Stimulated activated CD8-positive, alpha-beta memory T cell treated with anti-CD3 and anti-CD28 coated beads, Interleukin-4, amount 100 ng/mL, for 24 hours (primary cell): ENCODE measurements at regions not wholly inside any gene's neighbourhood (a gene's known extent, or its start where the extent isn't known, plus 50 kb on each side); places are given as distances from the start of the nearest gene placed in this dataset.

Experiments
- DNase-seq: peaks from one replicate; pipeline ENCODE4 v3.0.0-alpha.2; 2020; ENCODE audit warnings: low read depth

DNA sequence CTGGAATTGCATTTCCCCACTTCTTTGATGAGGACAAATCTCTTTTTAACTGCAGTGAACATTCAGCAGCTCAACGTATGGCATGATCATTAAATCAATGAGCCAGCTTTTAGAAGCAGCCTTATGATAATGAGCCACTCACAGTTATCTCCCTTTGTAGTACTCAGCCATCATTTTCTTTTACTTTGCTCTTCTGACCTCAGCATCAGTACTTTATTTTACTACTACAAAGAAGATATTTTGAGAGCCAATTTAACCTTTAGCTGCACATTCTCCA is 250.0 kb upstream of the CLEC14A start:
- no peak for DNase-seq

DNA sequence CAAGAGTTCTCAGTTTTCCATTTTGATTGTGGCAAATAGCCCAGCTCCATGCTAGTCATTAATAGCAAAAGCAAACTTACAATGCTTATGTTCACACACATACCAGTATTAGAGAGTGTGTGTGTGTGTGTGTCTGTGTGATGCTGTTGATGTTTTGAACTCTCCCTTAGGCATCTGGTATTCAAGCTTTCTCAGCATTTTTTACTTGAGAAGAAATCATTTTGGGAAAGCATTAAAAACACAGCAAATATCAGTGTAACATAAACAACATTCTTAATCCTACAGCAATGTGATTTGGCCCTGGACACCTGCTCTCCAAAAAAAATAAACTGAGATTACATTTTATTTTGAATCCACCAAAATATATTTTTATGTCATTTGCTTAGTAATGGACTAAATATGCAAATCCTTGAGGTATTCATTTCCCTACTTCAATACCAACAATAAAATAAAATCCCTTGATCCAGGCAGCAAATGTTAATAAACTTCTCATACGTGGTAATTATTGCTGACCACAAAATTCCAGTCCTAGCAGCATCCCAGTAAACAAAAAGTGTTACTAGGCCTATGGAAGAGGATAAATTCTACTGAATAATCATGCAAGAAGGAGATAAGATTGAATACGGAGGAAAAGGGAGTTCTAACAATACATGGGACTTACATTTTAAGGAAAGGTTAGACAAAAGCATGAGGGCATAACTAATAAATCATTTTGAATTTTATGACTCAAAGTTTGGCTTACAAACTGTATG is 249.5 kb upstream of the CLEC14A start:
- DNase-seq, result no peak

DNA sequence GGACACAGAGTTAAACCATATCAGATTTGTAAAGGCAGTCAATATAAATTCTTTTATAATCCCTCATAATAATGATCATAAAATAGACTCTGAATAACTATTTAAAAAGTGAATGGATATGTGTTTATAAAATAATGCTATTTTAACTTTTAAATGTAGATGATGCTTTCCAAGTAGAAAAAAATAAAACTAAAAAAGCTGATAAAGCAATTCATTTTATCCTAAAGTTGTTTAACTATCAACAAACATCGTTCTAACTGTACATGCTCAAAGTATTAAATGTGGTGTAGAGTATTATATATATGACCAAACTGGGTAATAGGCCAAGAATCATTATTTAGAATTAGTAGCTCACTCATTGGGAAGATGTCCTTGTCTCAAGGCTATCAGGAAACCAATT is 248.3 kb upstream of the CLEC14A start:
- no peak for DNase-seq

DNA sequence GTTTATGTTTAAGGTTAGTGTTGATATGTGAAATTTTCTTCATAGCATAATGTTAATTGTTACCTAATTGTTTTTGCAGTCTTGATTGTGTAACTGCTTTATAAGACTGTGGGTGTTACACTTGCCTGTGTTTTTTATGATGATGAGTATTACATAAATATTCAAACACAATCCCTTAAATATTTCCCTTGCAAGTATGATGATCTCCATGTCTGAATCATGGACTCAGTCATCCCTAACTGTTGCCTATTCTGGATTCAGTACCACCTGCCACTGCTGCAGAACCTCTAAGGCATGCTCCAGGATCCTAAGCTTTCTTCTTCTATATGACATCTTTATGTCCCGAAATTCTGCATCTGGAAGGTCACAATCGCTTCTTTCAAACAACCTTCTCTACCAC is 246.3 kb upstream of the CLEC14A start:
- no peak for DNase-seq

DNA sequence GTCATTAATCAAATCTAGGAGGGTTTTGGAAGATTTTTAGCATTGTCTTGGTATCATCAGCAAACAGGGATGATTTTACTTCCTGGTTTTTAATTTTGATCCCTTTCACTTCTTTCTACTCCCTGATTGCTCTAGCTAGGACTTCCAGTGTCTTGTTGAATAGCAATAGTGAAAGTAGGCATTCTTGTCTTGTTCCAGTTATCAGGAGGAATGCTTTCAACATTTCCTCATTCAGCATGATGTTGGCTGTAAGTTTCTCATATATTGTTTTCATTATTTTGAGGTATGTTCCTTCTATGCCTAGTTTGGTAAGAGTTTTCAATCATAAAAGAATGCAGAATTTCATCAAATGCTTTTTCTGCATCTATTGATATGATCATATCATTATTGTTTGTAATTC is 244.2 kb upstream of the CLEC14A start:
- DNase-seq, result no peak

DNA sequence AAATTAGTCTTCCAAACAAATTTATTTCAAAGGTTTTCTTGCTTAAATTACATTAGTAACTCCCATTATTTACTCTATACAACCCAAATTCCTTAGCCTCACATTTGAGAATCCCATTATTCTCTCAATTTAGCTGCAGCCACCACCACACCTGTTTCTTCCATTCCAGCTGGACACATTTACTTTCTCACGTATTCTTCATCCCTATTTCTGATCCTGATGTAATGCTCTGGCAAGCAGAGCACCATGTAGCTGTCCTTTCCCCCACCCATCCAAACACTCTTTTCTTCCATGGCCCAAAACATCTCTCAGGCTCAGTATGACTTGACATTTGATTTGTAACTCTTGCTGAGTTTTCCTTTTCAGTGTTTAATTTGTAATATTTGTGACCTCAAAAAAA is 240.2 kb upstream of the CLEC14A start:
- DNase-seq, result no peak

DNA sequence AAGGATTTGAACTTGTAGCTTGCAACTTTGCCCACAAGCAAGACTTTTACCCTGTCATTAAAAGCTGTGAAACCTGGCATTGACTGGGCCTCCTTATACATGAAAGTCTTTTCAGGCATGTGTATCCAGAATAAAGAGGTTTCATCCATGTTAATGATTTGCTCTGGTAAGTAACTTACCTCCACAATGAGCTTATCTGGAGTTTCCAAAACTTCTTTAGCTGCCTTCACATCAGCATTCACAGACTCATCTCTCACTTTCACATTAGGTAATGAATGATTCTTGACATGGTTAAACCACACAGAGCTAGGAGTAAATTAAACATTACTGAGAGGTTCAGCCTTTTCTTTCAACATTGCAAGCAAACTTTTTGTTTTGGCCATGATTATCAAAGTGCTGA is 234.4 kb upstream of the CLEC14A start:
- DNase-seq, result no peak

DNA sequence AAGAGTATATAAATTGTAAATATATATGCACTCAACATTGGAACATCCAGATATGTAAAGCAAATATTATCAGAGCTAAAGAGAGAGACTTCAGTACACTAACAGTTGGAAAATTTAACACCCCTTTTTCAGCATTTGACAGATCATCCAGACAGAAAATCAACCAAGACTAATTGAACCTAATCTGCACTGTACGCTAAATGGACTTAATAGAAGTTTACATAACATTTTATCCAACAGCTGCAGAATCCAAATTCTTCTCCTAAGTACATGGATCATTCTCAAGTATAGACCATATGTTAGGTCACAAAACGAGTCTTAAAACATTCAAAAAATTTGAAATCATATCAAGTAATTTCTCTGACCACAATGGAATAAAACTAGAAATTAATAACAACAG is 229.1 kb upstream of the CLEC14A start:
- no peak for DNase-seq

DNA sequence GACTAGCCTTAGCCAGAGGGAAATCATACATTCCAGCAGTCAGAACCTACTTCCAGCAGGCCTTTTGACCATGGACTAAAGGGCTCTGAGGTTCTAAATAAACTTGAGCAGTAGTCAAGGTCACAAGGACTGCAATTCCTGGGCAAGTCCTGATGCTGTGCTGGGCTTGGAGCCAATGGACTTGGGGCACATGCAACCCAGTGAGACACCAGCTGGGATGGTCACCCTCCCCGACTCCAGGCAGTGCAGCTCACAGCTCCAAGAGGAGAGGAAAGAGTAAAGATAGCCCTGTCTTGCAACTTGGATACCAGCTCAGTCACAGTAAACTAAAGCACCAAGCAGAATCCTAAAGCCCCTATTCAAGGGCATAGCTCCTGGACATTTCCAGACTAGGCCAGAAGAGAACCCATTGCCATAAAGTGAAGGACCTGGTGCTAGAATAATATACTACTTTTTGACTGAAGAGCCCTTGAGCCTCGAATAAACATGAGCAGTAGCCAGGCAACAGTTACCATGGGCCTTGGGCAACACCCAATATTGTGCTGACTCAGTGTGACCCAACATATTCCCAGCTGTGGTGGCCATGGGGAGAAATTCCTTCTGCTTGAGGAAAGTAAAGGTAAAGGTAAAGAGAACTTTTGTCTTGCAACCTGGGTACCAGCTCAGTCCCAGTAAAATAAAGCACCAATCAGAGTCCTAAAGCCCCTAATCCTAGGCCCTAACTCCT is 226.2 kb upstream of the CLEC14A start:
- DNase-seq, result no peak

DNA sequence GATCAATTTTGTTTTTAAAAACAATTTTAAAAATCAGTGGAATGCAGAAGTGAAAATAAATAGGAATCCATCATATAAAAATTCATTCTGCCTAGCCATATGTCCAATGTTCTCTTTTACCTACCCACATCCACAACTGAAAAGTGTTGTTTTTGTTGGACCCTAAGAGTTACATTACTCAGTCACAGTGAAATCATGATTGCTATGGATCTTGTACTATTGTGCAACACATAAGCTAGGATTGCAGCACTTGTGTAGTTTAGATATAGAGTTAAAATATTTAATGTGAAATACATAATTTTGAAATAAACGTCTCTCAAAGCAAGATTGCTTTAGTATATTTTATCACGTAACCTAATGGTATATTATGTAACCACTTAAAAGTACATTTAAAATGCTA is 213.3 kb upstream of the CLEC14A start:
- no peak for DNase-seq

DNA sequence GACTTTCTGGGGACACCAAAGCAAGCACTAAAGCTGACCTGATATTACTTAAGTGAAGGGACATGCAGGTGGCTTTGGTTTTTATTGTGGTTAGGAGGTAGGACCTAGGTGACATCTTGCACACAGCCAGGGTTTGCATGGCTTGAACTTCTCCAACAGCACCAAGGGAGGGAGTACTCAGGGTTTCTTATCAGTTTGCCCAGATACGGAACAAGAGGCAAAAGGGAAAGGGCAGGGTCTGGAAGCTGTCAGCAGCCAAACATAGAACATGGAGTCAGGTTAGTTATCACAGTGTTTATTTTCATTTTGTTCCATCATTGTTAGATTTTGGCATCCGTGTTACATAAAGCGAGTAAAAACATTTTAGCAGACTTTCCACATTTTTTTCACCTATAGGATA is 186.3 kb upstream of the CLEC14A start:
- no peak for DNase-seq

DNA sequence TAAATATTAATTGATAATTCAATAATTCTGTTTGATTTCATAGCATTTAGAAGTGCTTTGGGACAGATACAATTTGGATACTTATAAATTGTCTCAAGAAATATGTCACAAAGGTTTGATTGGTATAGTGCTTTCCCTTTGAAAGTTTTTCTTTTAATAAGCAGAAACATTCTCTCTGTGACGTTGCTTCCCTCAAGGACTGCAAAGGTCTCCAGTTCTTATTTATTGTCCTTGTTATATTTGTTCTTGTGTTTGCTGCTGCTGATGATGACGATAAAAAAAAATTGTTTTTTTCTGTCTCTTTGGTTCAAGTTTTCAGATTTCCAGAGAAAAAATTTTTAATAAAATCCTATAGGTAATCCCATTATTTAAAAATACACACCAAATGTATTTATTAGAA is 176.3 kb upstream of the CLEC14A start:
- DNase-seq, result no peak

DNA sequence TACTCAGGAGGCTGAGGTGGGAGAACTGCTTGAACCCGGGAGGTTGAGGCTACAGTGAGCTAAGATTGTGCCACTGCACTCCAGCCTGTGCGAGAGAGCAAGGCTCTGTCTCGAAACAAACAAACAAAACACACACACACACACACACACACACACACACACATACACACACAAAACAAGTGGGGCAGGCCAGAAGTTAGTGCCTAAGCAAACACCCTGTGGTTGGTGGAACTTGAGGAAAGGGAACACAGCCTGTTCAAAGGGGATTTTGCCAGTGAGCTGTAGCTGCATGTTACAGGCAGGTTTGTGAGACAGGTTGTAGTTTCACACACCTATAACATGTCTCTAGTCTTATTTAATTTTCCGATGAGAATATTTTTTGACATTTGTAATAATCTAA is 175.3 kb upstream of the CLEC14A start:
- DNase-seq, result no peak

DNA sequence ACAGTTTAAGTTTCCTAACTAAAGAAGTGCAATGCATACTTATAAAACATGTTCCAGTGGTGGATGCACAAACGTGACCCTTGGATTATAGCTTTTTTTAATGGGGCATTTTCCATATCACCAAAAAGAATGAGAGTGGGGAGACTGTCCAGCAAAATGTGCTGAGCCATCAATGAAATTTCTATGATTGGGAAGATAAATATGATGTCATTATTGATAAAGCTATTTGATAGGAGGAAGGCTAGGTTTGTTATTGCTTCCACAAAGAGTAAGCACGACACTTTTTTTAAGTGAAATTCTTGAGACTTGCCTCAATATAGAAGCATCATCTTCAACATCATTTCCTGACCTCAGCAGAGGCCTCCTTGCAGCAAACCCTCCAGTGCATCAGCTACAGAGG is 174.6 kb upstream of the CLEC14A start:
- DNase-seq, result no peak

DNA sequence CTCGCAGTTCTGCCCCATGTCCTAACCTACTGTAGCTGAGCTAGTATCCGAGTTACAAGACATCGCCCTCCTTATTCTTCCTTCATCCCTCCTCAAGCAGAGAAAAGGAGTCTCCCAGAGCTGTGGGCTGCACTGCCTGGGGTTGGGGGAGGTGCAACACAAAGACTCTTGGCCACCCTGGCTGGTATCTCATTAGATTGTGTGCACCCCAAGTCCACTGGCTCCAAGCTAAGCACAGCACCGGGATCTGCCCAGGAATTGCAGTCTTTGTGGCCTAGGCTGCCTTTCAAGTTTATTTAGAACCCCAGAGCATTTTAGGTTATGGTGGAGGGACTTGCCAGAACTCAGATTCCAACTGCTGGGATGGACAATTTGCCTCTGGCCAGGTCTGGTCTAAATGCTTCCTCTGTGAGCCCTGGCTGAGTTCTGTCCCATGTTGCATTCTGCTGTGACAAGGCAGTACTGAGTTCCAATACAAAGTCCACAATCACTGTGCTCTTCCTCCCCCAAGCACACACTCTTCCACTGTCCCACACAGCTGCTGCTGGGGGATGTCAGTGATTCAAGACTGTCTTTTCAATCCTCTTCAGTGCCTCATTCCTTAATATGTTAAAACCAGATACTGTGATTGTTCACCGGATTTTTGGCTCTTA is 169.6 kb upstream of the CLEC14A start:
- DNase-seq, result no peak

DNA sequence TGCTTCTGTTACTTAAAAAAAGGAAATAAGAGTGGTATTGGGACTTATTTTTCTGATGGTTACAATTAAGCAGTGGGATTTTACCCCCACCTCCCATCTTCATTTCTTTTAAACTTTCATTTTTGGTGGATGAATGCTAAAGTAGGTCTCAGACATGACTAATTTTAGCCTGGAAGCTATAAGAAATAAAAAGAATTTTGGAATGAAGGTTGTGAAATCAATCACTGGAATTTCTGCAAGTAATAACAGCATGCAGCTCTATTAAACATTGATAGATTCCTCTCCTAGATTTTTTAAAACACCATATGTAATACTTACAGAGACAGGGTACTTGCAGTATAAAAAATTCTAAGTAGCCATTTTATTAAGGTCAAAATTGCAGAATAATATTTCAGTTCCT is 164.2 kb upstream of the CLEC14A start:
- DNase-seq, result no peak

DNA sequence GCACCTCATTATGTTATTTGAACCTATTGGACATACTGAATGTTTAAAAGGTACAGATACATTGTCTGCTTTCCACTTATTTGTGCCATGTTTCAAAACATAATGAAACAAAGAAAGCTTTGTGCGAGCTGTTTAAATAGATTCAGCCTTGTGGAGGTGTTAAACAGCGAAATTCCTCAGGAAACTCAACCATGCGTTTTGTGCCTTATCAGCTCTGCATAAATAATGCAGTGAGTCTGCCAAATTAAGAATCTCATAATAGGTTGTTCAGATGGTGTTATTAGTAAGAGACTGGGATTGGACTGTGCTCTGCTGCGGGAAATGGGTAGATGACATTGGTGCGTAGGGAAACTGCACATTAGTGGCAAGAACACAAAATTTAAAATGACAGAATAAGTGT is 163.7 kb upstream of the CLEC14A start:
- DNase-seq, result no peak

DNA sequence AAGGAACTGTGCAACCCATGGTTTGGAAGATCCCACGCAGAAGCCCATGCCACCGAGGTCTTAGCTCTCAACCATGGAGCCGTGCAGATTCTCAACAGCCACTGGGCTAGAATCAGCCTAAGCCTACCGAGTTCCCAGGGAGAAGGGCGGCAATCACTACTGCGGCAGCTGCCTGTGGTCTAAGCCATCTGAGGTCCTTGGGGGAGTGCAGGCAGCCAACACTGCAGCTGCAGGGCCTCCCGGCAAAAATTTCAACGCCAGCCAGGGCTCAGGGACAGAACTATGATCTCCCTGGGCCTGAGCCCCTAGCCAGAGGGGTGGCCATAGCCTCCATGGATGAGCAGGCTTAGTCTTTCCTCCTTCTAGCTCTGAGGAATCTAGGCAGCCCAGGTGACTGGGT is 156.8 kb upstream of the CLEC14A start:
- DNase-seq, result no peak

DNA sequence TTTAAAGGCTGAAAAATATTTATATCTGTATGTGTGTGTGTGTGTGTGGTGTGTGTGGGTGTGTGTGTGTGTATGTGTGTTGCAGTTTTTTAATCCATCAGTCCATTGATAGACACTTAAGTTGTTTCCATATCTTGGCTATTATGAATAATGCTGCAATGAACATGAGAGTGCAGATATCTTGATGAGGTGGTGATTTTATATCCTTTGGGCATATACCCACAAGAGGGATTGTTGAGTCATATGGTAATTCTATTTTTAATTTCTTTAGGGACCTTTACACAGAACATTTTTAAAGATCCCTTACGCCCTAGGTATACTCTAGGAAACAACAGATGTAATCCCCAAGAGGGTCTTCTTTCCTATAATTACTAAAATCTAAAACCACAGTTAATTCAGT is 154.5 kb upstream of the CLEC14A start:
- DNase-seq, result no peak

DNA sequence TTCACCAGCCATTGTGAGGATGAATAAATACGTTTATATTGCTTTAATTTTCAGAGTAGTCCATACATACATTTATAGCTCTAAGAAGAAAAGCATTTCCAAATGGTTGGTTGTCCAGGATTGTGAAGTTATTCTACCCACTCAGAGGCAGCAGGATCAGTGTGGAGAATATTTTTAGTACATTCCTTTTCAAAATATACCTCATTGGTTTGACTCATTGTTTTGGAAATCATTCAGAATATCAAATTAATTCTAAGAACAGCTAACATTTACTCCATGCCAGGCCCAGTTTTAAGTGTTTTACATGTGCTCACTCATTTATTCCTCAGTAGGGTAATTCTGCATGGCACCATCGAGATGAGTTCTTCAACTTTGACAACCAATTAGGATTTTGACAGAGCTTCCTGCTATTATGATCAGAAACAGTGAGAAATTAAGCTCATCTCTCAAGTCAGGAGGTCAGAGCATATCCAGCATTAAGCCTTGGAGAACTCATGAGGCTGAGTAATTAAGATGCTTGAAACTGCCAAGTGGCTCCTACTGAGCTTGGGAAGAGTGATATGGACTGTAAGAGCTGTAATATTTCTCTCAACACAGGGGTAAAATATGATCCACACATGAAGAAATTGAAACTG is 153.3 kb upstream of the CLEC14A start:
- DNase-seq, result no peak

DNA sequence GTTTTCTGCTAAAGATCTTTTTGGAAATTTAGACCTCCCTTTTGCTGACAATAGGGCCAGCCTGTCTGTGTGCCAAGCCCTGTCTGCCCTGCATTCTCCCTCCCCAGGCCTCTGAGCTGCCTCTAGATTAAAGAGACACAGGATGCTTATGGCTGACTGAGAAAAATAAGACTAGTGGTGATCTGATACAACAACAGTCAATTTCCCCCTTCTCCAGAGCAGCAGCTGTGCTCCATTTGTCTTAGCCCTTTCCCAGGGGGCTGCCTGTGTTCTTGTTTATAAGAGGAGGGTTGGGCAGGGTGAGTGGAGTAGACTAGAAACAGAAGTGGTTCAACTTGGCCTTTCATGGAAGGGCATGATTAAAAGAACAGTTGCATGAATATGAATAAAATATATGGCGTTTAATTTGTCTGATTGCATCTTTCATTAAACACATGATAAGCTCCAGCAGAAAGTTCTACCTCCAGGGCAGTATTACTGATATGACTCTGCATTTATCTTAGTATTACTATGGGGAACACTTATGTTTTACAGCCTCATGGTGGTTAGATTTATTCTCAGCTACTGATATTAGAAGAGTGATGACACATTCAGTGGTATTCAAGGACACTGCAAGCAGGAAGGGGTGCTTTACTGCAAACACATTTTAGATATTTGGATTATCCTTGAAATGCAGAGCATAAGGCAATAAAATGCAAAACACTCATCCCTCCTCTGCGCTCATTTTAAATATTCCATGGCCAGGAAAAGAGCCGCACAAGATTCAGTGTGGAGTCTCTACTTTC is 150.2 kb upstream of the CLEC14A start:
- no peak for DNase-seq

DNA sequence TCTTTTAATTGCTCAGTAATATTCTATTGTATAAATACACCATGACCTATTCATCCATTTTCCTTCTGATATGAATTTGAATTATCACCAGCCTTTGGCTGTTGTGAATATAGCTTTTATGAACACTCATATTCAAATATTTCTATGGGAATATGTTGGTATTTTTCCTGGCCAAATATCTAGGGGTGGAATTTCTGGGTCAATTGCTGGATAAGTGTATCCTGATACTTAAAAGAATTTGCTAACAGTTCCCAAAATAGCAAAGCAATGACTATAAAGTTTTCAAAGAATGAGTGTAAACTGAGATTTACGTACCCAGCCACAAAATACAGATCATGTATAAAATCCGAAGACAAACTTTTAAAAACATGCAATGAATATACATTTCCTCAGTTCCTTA is 148.7 kb upstream of the CLEC14A start:
- no peak for DNase-seq
